BE2C (cell line): ENCODE measurements at regions not wholly inside any gene's neighbourhood (a gene's known extent, or its start where the extent isn't known, plus 50 kb on each side); places are given as distances from the start of the nearest gene placed in this dataset.

Experiments
- DNase-seq: peaks from one replicate; pipeline ENCODE4 v3.0.0-alpha.2; 2020
- H3K27me3 ChIP-seq: fragments of 250-450 bp; sonication (Bioruptor Pico); 2 replicates; pipeline ENCODE4 v1.5.1; 2020; ENCODE audit warnings: mild to moderate bottlenecking
- H3K36me3 ChIP-seq: fragments of 250-450 bp; sonication (Bioruptor Pico); 2 replicates; pipeline ENCODE4 v1.5.1; 2020; ENCODE audit warnings: mild to moderate bottlenecking
- H3K4me1 ChIP-seq: fragments of 250-450 bp; sonication (Bioruptor Pico); 2 replicates; pipeline ENCODE4 v1.5.1; 2020
- H3K4me3 ChIP-seq: 2 replicates; pipeline ENCODE4 v1.5.1; 2011; ENCODE audit warnings: low read depth, low read length
- H3K9me3 ChIP-seq: fragments of 250-450 bp; sonication (Bioruptor Pico); 2 replicates; pipeline ENCODE4 v1.5.1; 2020
- TF ChIP-seq, protein P1 (sequence below): IDR thresholded peaks from 2 replicates; pipeline ENCODE4 v1.5.1; 2012; ENCODE audit warnings: mild to moderate bottlenecking, low read depth, low read length

GRCh38 chr4:59387759-59388758 is 1812.1 kb upstream of the ADGRL3 start:
- no peak for DNase-seq
- no peaks in the 10 kb centered on the region for H3K27me3 ChIP-seq
- TF ChIP-seq, protein P1, sequence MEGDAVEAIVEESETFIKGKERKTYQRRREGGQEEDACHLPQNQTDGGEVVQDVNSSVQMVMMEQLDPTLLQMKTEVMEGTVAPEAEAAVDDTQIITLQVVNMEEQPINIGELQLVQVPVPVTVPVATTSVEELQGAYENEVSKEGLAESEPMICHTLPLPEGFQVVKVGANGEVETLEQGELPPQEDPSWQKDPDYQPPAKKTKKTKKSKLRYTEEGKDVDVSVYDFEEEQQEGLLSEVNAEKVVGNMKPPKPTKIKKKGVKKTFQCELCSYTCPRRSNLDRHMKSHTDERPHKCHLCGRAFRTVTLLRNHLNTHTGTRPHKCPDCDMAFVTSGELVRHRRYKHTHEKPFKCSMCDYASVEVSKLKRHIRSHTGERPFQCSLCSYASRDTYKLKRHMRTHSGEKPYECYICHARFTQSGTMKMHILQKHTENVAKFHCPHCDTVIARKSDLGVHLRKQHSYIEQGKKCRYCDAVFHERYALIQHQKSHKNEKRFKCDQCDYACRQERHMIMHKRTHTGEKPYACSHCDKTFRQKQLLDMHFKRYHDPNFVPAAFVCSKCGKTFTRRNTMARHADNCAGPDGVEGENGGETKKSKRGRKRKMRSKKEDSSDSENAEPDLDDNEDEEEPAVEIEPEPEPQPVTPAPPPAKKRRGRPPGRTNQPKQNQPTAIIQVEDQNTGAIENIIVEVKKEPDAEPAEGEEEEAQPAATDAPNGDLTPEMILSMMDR = no peak
- H3K4me1 ChIP-seq = no peaks in the 10 kb centered on the region
- H3K36me3 ChIP-seq = no peaks in the 10 kb centered on the region
- no peak overlapping the region for H3K4me3 ChIP-seq
- no peaks in the 10 kb centered on the region for H3K9me3 ChIP-seq

- no peaks in the 10 kb centered on the region for H3K4me1 ChIP-seq
- H3K36me3 ChIP-seq = no peaks in the 10 kb centered on the region
- DNase-seq = no peak
- no peaks in the 10 kb centered on the region for H3K27me3 ChIP-seq
- no peak overlapping the region for H3K4me3 ChIP-seq
- TF ChIP-seq, protein P1 = no peak
- H3K9me3 ChIP-seq = no peaks in the 10 kb centered on the region; the same call in 1 of the 2 replicates
These were observed 1806.3 kb upstream of the ADGRL3 start for GRCh38 chr4:59393780-59394179.

GRCh38 chr4:59400334-59400733 is 1799.8 kb upstream of the ADGRL3 start:
- Histone ChIP-seq H3K36me3 (no peaks in the 10 kb centered on the region), H3K4me1 (no peaks in the 10 kb centered on the region)

GRCh38 chr4:59409647-59410046 is 1790.5 kb upstream of the ADGRL3 start:
- Histone ChIP-seq H3K36me3 (no peaks in the 10 kb centered on the region), H3K27me3 (no peaks in the 10 kb centered on the region), H3K9me3 (no peaks in the 10 kb centered on the region; the same call in 1 of the 2 replicates), H3K4me3 (no peak overlapping the region), H3K4me1 (no peaks in the 10 kb centered on the region)
- no peak for DNase-seq
- TF ChIP-seq, protein P1 = no peak

More at GRCh38 chr4:59400334-59400733, 1799.8 kb upstream of the ADGRL3 start:
- no peaks in the 10 kb centered on the region for H3K9me3 ChIP-seq
- no peaks in the 10 kb centered on the region for H3K27me3 ChIP-seq
- no peak overlapping the region for H3K4me3 ChIP-seq
- DNase-seq = no peak
- TF ChIP-seq, protein P1 = no peak

- H3K27me3 ChIP-seq = no peaks in the 10 kb centered on the region
- no peaks in the 10 kb centered on the region for H3K36me3 ChIP-seq
- no peak overlapping the region for H3K4me3 ChIP-seq
- TF ChIP-seq, protein P1 = no peak
- H3K9me3 ChIP-seq = no peaks in the 10 kb centered on the region; the same call in 1 of the 2 replicates
- H3K4me1 ChIP-seq = no peaks in the 10 kb centered on the region
- DNase-seq = no peak
These were observed 1787.4 kb upstream of the ADGRL3 start for GRCh38 chr4:59412739-59413138.

DNA sequence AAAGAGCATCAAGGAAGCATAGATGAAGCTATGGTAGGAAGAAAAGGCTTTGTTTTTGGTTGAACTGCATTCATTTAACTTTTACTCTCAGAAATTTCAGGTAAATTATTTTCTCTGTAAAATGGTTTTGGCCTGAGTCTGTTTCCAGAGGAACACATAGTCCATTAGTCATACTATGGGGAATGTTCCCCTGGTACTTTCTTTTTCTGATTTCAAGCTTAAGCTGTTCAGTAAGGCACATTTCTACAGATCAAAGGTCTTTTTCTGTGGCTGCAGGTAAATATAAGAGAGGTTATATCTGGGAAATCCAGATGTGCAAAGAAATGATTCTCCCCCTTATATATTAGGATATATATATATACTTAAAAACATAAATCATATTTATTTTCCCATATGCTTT is 1744.4 kb upstream of the ADGRL3 start:
- TF ChIP-seq, protein P1 = no peak
- H3K4me3 ChIP-seq = no peak overlapping the region
- no peak for DNase-seq
- H3K36me3 ChIP-seq = no peaks in the 10 kb centered on the region
- no peaks in the 10 kb centered on the region for H3K9me3 ChIP-seq
- no peaks in the 10 kb centered on the region for H3K27me3 ChIP-seq
- H3K4me1 ChIP-seq = no peaks in the 10 kb centered on the region
